GM19025 (cell line): ENCODE measurements at regions not wholly inside any gene's neighbourhood (a gene's known extent, or its start where the extent isn't known, plus 50 kb on each side); places are given as distances from the start of the nearest gene placed in this dataset.
A peak's percentile ranks its signal among the peaks of the same experiment; 100 is the strongest.

Source experiments
- ATAC-seq: cut with Tn5 transposase; IDR thresholded peaks from one replicate; pipeline ENCODE4 v1.9.1; 2021; ENCODE audit warnings: mild to moderate bottlenecking, low read depth, moderate library complexity; ENCODE audit not compliant: unreplicated experiment

GRCh38 chrX:10800796-10801195 lies 180.4 kb upstream of the MID1 start:
- ATAC-seq, result no peak

GRCh38 chrX:10811111-10811510 lies 190.7 kb upstream of the MID1 start:
- ATAC-seq, result no peak

GRCh38 chrX:10813761-10814160 lies 193.4 kb upstream of the MID1 start:
- no peak for ATAC-seq

- no peak for ATAC-seq
Observed at GRCh38 chrX:10818651-10819050, 198.3 kb upstream of the MID1 start.

- no peak for ATAC-seq
Observed at GRCh38 chrX:10819973-10820372, 199.6 kb upstream of the MID1 start.

- ATAC-seq, result no peak
Observed at GRCh38 chrX:10821293-10821692, 200.9 kb upstream of the MID1 start.

- no peak for ATAC-seq
Observed at GRCh38 chrX:10828036-10828435, 207.7 kb upstream of the MID1 start.

GRCh38 chrX:10828640-10829039 lies 208.3 kb upstream of the MID1 start:
- ATAC-seq, result no peak

- no peak for ATAC-seq
Observed at GRCh38 chrX:10831716-10832502, 211.5 kb upstream of the MID1 start.

- no peak for ATAC-seq
Observed at GRCh38 chrX:10833299-10834169, 213.1 kb upstream of the MID1 start.

GRCh38 chrX:10841579-10841978 lies 221.2 kb upstream of the MID1 start:
- ATAC-seq, result no peak

- no peak for ATAC-seq
Observed at GRCh38 chrX:10842646-10843045, 222.3 kb upstream of the MID1 start.

GRCh38 chrX:10847333-10847732 lies 226.9 kb upstream of the MID1 start:
- ATAC-seq, result no peak

GRCh38 chrX:10851809-10852208 lies 231.4 kb upstream of the MID1 start:
- ATAC-seq, result no peak

- no peak for ATAC-seq
Observed at GRCh38 chrX:10854594-10854993, 234.2 kb upstream of the MID1 start.

- no peak for ATAC-seq
Observed at GRCh38 chrX:10855845-10856244, 235.5 kb upstream of the MID1 start.

- no peak for ATAC-seq
Observed at GRCh38 chrX:10856797-10857196, 236.4 kb upstream of the MID1 start.

- no peak for ATAC-seq
Observed at GRCh38 chrX:10859353-10859752, 239.0 kb upstream of the MID1 start.

- ATAC-seq, result peak; percentile 76
Observed at GRCh38 chrX:10875995-10876394, 235.1 kb upstream of the HCCS start.

- ATAC-seq, result no peak
Observed at GRCh38 chrX:10882484-10882883, 228.6 kb upstream of the HCCS start.

- no peak for ATAC-seq
Observed at GRCh38 chrX:10884246-10884645, 226.9 kb upstream of the HCCS start.
